ENCODE measurements at regions not wholly inside any gene's neighbourhood (a gene's known extent, or its start where the extent isn't known, plus 50 kb on each side); places are given as distances from the start of the nearest gene placed in this dataset.

- TF ChIP-seq CTCF (IDR thresholded peaks at IDR 0.05; ENCODE audit: control extremely low read depth in 1 of 3, insufficient read depth in 1 of 3, low read depth in 1 of 3, low read length in 3 of 3) (no peak), ASH2L (IDR thresholded peaks at IDR 0.05; ENCODE audit: low read length) (no peak), MAX (IDR thresholded peaks at IDR 0.05) (no peak), EGR1 (IDR thresholded peaks at IDR 0.05; ENCODE audit: borderline replicate concordance, low read depth, low read length) (no peak), CBX8 (IDR thresholded peaks at IDR 0.05; ENCODE audit: borderline replicate concordance, low read depth, low read length) (no peak), POLR2A (IDR thresholded peaks at IDR 0.05; ENCODE audit: control extremely low read depth in 1 of 2, low read depth in 2 of 2, low read length in 2 of 2) (no peak), TCF12 (IDR thresholded peaks at IDR 0.05; ENCODE audit: low read depth, low read length) (no peak), NRF1 (IDR thresholded peaks at IDR 0.05; ENCODE audit: low read depth, low read length) (no peak), POLR2AphosphoS5 (IDR thresholded peaks at IDR 0.05; ENCODE audit: low read depth, low read length) (no peak), CEBPB (IDR thresholded peaks at IDR 0.05; ENCODE audit: low read depth, low read length) (no peak)
- TF ChIP-seq, protein P1, sequence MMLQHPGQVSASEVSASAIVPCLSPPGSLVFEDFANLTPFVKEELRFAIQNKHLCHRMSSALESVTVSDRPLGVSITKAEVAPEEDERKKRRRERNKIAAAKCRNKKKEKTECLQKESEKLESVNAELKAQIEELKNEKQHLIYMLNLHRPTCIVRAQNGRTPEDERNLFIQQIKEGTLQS (IDR thresholded peaks at IDR 0.05; ENCODE audit: insufficient read depth, low read depth, low read length) = no peak
- TF ChIP-seq, protein P2, sequence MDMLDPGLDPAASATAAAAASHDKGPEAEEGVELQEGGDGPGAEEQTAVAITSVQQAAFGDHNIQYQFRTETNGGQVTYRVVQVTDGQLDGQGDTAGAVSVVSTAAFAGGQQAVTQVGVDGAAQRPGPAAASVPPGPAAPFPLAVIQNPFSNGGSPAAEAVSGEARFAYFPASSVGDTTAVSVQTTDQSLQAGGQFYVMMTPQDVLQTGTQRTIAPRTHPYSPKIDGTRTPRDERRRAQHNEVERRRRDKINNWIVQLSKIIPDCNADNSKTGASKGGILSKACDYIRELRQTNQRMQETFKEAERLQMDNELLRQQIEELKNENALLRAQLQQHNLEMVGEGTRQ (IDR thresholded peaks at IDR 0.05; ENCODE audit: low read length) = no peak
Measured at GRCh38 chr1:59238333-59238934, 58.5 kb upstream of the FGGY start.

Data from H1 (cell line).